ENCODE measurements at regions not wholly inside any gene's neighbourhood (a gene's known extent, or its start where the extent isn't known, plus 50 kb on each side); places are given as distances from the start of the nearest gene placed in this dataset.

- TF ChIP-seq CTCF (conservative IDR thresholded peaks at IDR 0.05) (no peak), EZH2 (IDR thresholded peaks at IDR 0.05; ENCODE audit: low read depth) (no peak)
Measured at GRCh38 chr2:217437290-217437870, 565.4 kb downstream of the TNS1 start.

Measured in PC-9 (cell line).